HG02870 (cell line): ENCODE measurements at regions not wholly inside any gene's neighbourhood (a gene's known extent, or its start where the extent isn't known, plus 50 kb on each side); places are given as distances from the start of the nearest gene placed in this dataset.

Experiments
- ATAC-seq: cut with Tn5 transposase; IDR thresholded peaks from one replicate; pipeline ENCODE4 v1.9.1; 2021; ENCODE audit warnings: mild to moderate bottlenecking, moderate library complexity; ENCODE audit not compliant: unreplicated experiment

DNA sequence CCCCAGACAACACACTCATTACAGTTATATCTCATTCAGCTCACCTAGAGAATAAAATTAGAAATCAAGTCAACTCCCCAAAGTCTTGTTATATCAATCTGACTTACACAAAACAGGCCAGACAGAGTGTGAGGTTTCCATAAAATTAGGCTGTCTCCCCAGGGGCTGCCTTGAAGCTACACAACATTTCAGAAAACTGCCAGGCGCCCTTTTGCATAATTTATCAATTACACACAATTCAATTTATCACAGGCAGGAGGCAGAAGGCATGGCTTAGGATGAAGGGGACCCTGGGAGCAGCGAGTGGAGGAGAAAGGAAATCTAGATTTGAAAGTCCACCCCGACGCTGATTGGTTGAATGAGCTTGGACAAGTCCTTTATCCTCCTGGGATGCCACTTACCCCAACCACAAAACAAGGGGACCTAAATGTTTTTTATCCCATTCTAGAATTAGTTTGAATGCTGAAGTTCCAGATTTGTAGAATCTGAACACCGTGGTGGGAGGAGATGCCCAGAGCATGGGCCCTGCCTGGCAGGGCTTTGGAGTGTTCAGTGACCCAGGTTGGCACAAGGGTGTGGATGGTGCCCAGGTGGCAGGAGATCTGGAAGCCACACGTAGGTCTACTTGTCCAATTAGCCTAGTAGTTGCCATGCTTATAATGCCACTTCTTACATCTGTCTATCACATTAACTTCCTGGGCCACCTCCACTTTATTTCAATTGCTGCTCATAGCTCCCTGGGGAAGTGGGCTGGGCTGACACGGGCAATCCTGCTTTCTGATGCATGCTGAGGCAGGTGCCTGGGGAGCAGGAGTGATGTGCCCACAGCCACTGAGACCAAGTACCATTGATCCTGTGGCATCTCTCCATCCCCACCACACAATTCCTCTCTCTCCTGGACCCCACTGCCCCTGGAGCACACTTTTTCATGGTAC is 119.8 kb upstream of the TLE3 start:
- no peak for ATAC-seq

DNA sequence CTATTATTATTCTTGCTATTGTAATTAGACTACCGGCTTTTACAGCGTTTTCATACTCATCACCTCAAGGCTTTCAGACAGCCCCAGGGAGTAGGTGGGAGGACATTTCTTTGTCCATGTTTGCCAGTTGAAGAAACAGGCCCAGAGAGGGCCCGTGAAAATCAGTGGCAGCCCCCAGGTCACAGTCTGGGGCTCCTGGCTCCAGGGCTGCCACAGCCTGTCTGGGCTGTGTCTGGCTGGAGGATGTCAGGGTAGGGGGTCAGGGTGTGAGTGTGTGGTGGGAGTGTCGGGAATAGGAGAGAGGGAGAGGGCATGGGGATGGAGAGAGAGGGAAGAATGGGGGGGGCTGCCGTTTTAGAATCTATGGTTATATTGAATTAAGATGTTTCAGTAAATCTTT is 118.2 kb upstream of the TLE3 start:
- no peak for ATAC-seq

DNA sequence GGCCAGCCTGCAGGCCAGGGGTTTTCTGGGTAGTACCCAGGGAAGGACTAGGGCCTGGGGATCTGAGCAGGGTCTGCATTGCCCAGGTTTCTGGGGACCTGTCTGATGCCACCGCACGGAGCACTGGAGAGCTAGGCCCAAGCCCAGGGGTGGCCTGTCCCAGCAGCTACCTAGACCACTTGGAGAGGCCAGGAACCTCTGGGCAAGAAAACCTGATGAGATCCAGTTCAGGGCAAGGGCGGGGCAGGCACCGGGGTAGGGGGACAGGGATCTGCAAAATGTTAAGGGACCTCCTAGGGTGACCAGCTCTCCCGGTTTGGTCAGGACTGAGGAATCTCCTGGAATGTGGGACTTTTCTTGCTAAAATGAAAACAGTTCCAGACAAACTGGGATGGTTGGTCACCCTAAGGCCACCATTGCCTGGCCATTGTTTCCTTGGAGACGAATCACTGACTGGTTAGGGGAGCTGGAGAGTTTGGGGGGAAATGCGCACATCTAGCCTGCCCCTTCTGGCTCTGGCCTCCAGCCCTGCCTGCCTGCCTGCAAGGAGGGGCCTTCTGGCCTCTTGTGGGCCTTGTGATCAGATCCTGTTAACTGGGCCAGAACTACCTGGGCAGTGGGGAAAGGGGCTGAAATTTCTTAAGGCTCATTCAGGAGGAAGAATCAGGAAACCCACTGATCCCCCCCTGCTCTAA is 117.4 kb upstream of the TLE3 start:
- no peak for ATAC-seq

DNA sequence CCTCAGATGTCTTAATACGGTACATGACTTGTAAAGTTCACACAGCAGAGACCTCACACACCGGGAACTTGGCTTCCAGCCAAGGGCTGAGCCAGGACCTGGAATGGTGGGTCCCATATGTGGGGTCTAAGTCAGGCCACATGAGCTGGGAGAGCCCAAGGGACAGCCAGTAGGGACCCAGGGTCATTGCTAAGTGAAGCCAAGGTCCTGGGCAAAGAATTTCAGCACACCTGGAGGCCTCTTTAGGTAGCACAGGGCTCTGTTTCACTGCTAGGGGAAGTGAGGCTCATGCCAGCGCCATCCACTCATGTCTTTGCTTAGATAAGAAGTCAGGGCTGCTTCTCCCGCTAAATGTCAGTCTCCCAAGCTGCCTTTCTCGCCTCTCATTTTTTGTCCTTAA is 116.6 kb upstream of the TLE3 start:
- no peak for ATAC-seq

DNA sequence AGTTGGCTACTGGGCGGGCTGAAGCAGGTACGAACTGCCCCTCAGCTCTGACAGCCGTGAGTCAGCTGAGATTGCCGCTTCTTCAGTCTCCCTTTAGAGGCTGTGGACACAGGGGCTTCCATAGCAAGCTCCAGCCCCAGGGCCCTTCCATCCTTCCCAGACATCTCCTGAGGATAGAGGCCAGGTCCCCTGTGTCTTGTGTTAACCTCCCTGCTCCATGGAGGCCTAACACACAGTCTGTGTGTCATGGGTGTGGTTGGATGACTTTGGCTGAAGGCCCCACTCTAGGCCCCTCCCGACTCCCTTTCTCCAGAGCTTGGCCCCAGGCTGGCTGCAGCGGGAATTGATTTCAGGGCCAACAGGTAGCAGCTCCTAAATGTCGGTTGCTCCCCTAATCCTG is 116.1 kb upstream of the TLE3 start:
- no peak for ATAC-seq

DNA sequence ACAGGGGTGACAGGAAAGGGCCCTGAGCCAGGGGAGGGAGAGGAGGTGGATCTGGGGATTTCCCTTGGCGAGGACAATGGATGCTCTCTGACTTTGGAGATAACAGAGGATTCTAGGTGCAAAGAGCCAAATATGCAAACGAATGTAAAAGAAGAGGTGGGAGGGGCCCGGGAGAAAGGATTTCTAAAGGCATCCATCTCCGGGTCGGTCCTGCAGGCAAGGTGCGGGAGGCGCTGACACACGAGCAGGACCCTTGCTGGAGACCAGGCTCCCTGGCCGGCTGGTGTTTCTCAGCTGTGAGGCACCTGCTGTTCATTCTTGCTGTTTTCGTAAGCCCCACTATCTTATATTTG is 115.2 kb upstream of the TLE3 start:
- ATAC-seq: no peak

DNA sequence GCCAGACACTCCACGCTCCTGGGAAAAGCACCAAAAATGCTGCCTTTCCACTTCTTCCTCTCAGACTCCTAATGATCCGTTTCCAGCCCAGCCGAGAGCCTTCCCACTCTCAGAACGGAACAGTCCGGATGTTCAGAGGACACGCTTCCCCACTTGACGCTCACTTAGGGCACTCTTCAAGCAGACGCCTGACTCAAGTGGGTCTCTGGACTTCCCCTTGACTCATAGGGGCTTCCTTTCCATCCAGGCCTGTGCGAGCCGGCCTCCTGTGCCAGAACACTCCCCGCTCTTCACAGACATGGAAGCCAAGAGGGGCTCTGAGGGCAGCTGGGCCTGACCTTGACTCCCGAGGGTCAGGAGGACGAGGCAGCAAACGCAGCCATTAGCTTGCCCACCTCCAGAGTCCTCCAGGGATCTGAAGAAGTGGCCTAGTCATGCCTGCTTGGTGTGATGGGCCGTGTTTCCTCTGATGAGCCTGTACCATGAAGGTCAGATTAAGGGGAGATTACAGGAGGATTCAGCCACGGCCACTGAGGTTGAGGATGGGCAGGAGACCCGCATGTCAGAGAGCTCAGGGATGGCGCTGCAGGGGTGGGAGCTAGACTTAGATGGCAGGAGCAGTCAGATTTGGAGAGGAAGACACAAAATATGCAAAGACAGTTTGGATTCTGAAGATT is 114.7 kb upstream of the TLE3 start:
- ATAC-seq: no peak

DNA sequence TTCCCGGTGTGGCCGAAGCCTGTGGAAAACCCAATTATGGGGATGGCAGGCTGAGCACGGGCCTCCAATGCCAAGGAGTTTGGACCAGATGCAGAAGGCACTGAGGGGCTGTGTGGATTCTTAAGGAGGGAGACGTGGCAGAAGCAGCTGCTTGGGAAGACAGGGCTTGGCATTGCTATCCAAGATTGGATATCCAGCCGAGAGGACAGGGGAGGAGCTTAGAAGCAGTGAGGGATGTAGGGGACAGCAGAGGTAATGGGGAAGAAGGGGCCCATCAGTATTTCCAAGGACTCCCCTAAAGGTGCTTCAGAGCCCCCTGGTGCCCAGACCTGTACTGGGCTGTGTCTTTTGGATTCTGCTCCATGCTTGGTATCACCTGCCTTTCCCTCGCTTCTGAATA is 112.8 kb upstream of the TLE3 start:
- ATAC-seq: no peak

DNA sequence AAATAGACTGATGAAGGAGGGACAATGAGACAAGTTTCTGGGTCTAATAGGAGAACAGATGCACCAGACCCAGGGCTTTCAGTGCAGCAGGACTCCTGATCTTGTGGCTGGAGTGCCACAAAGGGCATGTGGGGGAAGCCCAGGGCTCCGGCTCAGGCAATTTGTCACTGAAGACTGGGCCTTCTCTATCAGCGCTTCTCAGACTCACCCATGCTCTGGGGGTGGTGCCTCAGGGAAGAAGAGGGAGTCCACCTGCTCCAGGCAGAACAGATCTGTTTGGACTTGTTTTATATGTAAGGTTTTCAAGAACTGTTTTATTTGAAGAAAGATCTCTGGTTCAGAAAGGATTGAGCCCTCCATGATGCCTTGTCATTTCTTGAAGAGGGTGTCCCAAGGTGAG is 112.4 kb upstream of the TLE3 start:
- ATAC-seq: no peak

DNA sequence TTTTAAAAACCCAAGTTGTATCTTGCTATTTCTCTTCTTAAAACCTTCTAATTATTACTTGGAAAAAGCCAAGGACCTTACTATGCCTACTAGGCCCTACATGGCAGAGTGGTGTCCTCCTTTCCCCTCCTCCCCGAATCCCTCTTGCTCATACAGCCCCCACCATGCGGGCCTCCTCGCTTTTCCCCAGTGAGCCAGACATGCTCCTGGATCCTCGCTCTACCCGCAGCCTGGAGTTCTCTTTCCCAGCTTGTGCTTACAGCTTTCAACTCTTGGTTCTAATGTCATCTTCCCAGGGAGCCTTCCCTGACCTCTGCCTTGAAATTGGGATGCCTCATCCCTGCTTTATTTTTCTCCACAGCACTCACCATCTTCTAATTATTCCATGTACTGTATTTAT is 111.8 kb upstream of the TLE3 start:
- ATAC-seq: no peak

DNA sequence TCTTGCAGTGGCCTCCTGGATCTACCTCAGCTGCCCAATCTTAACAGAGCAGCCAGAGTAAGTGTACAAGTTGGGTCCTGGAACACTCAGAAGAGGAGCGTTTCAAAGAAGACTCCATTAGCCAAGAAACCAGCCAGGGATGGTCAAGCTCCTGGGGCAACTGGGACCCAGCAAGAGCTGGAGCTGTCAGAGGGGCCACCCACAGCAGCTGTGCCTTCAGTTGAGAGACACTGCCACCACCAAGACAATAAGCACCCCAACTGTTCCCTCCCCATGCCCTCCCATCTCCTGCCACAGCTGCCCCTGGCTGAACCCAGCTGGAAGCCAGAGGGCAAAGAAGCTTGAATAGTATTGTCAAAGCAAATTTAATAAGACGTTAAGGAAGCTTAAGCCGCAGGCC is 110.6 kb upstream of the TLE3 start:
- ATAC-seq: no peak

DNA sequence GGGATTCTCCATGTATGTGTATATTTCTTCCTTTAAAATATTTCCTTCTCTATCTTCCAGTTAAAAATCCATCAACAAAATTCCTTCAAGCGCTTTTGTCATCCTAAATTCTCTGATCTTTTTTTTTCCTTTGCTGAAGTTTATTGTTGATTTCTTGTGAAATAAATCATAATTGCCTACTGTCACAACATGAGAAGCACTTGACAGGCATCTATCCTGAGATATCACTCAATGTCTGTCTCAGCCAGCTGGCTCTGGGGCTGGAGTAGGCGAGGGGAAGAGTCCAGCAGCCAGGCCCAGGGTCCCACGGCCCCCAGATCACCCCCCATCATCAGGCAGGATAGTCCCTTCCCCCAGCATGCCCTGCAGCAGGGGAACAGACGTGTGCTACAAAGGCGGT is 109.0 kb upstream of the TLE3 start:
- no peak for ATAC-seq

DNA sequence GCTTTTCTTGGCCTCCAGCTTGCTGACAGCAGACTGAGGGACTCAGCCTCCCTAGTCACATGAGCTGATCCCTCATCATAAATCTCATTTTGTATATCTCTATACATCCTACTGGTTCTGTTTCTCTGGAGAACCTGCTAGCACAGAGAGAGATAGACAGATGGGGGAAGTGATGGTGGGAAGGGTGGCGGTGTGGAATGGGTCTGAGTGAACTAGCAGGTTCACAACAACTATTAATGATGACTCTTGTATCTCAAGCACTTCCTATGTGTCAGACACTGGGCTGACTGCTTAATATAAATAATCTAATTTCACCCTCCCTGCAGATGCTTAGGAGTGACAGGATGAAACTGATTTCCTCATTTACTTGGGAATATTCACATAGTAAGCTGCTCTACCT is 106.9 kb upstream of the TLE3 start:
- no peak for ATAC-seq

DNA sequence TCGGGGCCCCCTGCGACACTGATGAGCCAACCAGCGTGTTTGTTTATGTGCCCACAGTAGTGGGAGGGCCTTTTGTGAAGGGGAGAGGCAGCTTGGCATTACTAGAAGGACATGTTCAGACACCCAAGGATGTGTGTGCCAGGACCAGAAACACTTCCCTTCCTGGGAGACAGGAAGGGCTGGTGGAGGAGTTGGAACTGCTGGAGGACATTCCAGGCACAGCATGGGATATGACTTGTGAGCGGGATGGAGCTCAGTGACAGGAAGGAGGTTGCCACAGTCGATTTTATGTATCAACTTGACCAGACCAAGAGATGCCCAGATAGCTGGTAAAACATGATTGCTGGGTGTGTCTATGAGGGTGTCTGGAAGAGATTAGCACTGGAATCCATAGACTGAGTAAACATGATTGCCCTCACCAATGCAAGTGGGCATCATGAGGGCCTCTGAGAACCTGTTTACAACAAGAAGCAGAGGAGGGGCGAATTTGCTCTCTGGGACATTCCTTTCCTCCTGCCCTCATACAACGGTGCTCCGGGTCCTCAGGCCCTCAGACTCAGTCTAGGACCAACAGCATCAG is 106.4 kb upstream of the TLE3 start:
- no peak for ATAC-seq

DNA sequence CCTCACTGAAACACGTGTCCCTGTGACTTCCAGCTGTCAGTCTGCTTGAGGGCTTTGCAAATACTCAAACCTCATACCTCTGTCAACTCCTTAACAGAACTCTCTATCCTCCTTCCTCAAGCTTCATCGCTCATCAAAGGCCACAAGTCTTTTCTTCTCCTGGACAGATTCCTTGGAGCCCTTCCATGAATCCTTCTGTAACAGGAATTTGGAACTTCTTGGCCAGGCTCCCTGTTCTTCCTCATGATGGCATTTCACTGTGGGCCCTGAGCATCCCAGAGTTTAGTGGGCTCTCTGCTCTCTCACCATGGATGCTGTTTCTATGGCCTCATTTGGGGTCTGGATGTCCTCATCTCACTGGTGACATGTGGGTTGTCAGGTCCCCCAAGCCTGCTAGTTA is 105.0 kb upstream of the TLE3 start:
- no peak for ATAC-seq

DNA sequence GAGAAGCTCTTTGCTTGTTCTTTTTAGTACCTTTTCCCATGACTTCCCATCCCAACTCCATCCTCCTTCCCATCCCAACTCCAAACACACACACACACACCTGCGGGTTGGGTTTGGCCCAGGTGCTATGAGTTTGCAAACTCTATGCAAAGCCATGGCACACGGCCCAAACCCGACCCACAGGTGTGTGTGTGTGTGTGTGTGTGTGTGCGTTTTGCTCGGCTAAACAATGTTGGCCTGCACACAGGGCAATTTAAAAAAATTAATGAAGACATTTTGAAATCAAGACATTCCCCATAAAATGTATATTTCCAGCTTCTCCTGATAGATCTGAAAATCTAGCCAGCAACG is 103.7 kb upstream of the TLE3 start:
- ATAC-seq: no peak

DNA sequence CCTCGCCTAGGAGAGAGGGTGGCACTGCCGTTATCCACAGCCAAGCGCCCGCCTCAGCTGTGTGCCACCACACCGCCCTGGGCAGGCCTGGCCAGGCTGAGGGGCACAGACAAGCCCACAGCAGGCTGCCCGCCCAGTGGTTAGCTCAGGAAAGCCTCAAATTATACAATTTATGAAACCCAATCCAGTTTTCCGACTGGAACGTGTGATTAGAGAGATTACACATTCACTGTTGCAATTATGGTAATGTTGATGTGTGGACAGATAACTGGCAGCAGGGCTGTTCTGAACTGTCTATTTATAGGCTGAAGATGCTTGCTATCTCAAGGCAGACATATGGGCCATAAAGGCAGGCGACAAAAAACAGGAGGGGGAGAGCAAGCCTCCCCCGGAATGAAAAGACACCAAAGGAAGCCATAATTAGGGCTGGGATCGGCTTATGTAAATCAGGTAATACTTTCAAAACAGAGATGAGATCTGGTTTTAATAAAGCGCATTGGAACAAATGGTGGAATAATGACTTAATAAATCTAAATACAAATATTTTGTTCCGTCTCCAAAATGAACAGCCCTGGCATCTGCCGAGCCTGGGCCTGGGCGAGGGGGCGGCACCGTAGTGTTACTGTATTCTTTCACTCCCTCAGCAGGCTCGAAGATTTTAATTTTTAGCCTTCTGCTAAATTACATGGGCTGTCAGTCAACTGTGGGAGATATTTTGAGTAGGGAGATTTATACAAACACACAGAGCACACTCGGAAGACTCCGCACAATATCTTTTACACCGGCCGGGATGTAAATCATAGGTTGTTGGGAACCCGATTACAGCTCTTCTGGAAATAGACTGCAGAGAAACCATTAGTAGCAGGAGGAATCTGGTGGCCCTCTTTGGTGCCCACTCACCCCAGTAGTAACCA is 103.1 kb upstream of the TLE3 start:
- no peak for ATAC-seq

DNA sequence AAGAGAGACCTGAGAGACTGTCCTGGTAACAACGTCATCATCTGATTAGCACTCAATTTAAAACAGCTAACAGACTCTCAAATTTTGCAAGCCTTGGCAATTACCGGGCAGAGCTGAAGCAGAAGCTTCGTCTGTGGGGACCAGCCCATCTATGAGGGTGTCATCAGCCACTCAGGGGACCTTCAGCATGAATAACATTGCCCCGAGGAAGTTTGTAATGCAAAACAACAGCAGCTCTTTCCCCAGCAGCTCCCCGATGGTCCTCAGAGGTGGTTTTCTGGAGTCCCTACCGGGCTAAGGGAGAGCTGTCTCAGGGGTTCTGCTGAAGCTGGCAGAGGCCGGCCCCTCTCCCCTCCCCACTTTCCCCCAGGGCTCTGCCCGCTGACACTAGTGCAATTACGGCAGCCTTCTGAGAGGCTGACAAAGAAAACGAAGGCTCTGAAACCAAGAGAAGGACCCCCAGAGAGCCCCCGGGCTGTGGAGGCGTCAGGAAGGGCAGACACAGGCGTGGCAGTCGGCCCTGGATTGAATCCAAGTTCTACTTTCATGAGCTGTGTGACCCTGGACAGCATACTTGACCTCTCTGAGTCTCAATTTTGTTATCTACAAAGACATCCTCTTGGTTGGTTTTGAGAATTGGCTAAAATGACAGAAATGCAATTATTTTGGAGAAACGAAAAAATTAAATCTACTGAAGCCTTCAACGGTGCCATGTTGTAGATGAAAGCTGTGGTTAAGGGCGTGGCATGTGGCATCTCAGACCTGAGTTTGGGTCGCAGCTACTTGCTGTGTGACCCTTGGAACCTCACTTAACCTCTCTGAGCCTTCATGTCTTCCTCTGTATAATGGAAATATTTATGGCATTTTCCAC is 102.1 kb upstream of the TLE3 start:
- ATAC-seq: no peak

DNA sequence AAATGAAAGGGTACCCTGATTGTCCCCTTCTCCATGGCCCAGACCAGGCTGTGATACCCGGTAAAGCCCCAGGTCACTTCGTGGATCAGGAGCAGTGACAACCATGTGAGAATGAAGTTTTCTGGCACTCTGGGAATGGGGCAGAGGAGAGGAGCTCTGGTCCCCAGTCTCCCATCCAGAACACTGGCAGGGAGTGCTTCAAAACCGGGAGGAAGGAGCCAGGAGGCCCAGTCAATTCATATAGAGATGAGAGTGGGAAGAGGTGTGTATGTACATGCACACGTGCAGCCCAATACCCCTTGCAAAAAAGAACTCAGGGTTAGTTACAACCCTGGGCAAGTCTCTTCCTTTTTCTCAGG is 101.4 kb upstream of the TLE3 start:
- no peak for ATAC-seq
